K562 (cell line): ENCODE measurements at regions not wholly inside any gene's neighbourhood (a gene's known extent, or its start where the extent isn't known, plus 50 kb on each side); places are given as distances from the start of the nearest gene placed in this dataset.
A peak's percentile ranks its signal among the peaks of the same experiment; 100 is the strongest.

Experiments used
- ATAC-seq: fragments of 200-7000 bp; cut with Tn5 transposase; 3 replicates; pipeline ENCODE4 v1.9.1; 2020; ENCODE audit warnings: moderate library complexity
- BruUV-seq: library from RNA; stranded (reverse); fragments of 400-500 nt; replicated peaks from 2 replicates; lab custom pipeline; 2021; lab: Mats Ljungman, UMichigan
- CTCF ChIA-PET: fragments of 300-600 bp; formaldehyde crosslinking; extraction: SDS; loops from one replicate; lab custom pipeline; 2021; ENCODE audit warnings: low intra/inter-chr PET ratio; lab: Yijun Ruan, JAX
- POLR2A ChIA-PET: fragments of 300-600, 350-650 bp; sonication (Branson Sonifier 250); formaldehyde crosslinking; extraction: SDS; loops from one replicate; lab custom pipeline; 2021; ENCODE audit warnings: antibody characterized with exemption, inconsistent platforms; lab: Yijun Ruan, JAX
- DNase-seq, 4 experiments: peaks; one replicate each; pipeline versions ENCODE4 v3.0.0 to v3.0.0-alpha.2; 2011 to 2018; ENCODE audit warnings: low spot score in 3 of 4, mixed read lengths in 3 of 4; ENCODE audit errors: extremely low read depth in 1 of 4
- FAIRE-seq: peaks from 2 replicates; lab custom pipeline; 2011; peaks lifted over from hg19 to GRCh38; lab: Jason Lieb, UNC
- H2AFZ ChIP-seq: 2 replicates; pipeline ENCODE4 v1.6.0; 2011; ENCODE audit warnings: low read depth, low read length, control low read depth, inconsistent platforms
- H3K27ac ChIP-seq: fragments of 200-600 bp; 3 replicates; pipeline ENCODE4 v1.8.0; 2011; ENCODE audit warnings: low read depth, mild to moderate bottlenecking, control low read depth, inconsistent platforms, low read length, moderate library complexity, mixed read lengths; ENCODE audit errors: extremely low read depth
- H3K27me3 ChIP-seq, 2 experiments: fragments of 300-600 bp in 1 of 2; 2 replicates in 1 of 2; 3 replicates in 1 of 2; pipeline versions ENCODE4 v1.6.0 to v1.8.0; 2011; ENCODE audit warnings: inconsistent platforms in 2 of 2, low read length in 2 of 2, mild to moderate bottlenecking in 1 of 2, mixed read lengths in 1 of 2, moderate library complexity in 1 of 2; ENCODE audit not compliant: control insufficient read depth in 2 of 2, insufficient read depth in 2 of 2
- H3K36me3 ChIP-seq: fragments of 300-600 bp; 3 replicates; pipeline ENCODE4 v1.8.0; 2011; ENCODE audit warnings: mild to moderate bottlenecking, low read length, inconsistent platforms; ENCODE audit not compliant: control insufficient read depth, insufficient read depth
- H3K4me1 ChIP-seq, 2 experiments: fragments of 200-600 bp in 1 of 2; replicated peaks in 1 of 2; 2 replicates in 1 of 2; 3 replicates in 1 of 2; pipeline versions ENCODE4 v1.5.1 to v1.8.0; 2011; ENCODE audit warnings: inconsistent platforms in 2 of 2, low read length in 2 of 2, mild to moderate bottlenecking in 1 of 2, mixed read lengths in 1 of 2, moderate library complexity in 1 of 2; ENCODE audit not compliant: control insufficient read depth in 2 of 2, insufficient read depth in 2 of 2
- H3K4me2 ChIP-seq: 2 replicates; pipeline ENCODE4 v1.6.1; 2011; ENCODE audit warnings: low read length, control low read depth, inconsistent platforms, mixed read lengths; ENCODE audit not compliant: insufficient read depth
- H3K4me3 ChIP-seq: fragments of 200-600 bp; sonication (generic), shearing (Covaris generic); 2 replicates; pipeline ENCODE4 v1.5.1; 2016; ENCODE audit warnings: control low read depth, inconsistent platforms
- H3K79me2 ChIP-seq: fragments of 200-600 bp; 3 replicates; pipeline ENCODE4 v1.8.0; 2011; ENCODE audit warnings: low read length, inconsistent platforms; ENCODE audit not compliant: control insufficient read depth, insufficient read depth
- H3K9ac ChIP-seq, 2 experiments: 2 replicates each; pipeline versions ENCODE4 v1.6.0 to v1.6.1; 2011; ENCODE audit warnings: low read depth in 2 of 2, low read length in 2 of 2, control low read depth in 1 of 2, inconsistent platforms in 1 of 2, mild to moderate bottlenecking in 1 of 2, mixed read lengths in 1 of 2; ENCODE audit not compliant: insufficient read depth in 1 of 2
- H3K9me1 ChIP-seq: one replicate; pipeline ENCODE4 v1.6.0; 2011; ENCODE audit warnings: inconsistent platforms, mild to moderate bottlenecking, low read length, moderate library complexity; ENCODE audit not compliant: control insufficient read depth, insufficient read depth
- H3K9me3 ChIP-seq: replicated peaks from 2 replicates; pipeline ENCODE4 v1.5.1; 2011; ENCODE audit warnings: low read depth, low read length, inconsistent platforms; ENCODE audit not compliant: control insufficient read depth, insufficient read depth
- H4K20me1 ChIP-seq: replicated peaks from 2 replicates; pipeline ENCODE4 v1.6.1; 2011; ENCODE audit warnings: low read length, inconsistent platforms, mixed read lengths; ENCODE audit not compliant: control insufficient read depth, insufficient read depth
- BCOR ChIP-seq: fragments of 450-650 bp; IDR thresholded peaks from 2 replicates; pipeline ENCODE4 v1.6.1; 2016
- CBFA2T2 ChIP-seq: fragments of 450-650 bp; conservative IDR thresholded peaks from 2 replicates; pipeline ENCODE4 v1.6.1; 2017; ENCODE audit warnings: mild to moderate bottlenecking
- CBFA2T3 ChIP-seq: fragments of 450-650 bp; IDR thresholded peaks from 2 replicates; pipeline ENCODE4 v1.6.1; 2017
- CEBPG ChIP-seq, 3 experiments: fragments of 200-800 bp in 1 of 3; sonication (Bioruptor generic) in 1 of 3; sonication (generic) in 1 of 3; formaldehyde crosslinking in 1 of 3; IDR thresholded peaks in 2 of 3; conservative IDR thresholded peaks in 1 of 3; 2 replicates each; pipeline versions ENCODE4 v1.6.1 to v1.8.0; 2016 to 2022; ENCODE audit warnings: missing compliant biosample characterization in 2 of 3, missing genetic modification characterization in 2 of 3, mild to moderate bottlenecking in 1 of 3, missing genetic modification reagents in 1 of 3
- ETV5 ChIP-seq: sonication (generic); formaldehyde crosslinking; IDR thresholded peaks from 2 replicates; pipeline ENCODE4 v1.4.0; 2020; ENCODE audit warnings: low read depth, mild to moderate bottlenecking, missing genetic modification reagents
- KDM1A ChIP-seq, 2 experiments: fragments of 450-650 bp; IDR thresholded peaks; 2 replicates each; pipeline ENCODE4 v1.6.1; 2016; ENCODE audit warnings: mild to moderate bottlenecking in 2 of 2
- LARP7 ChIP-seq: fragments of 450-650 bp; IDR thresholded peaks from 2 replicates; pipeline ENCODE4 v1.6.1; 2016
- TAL1 ChIP-seq: fragments of 450-650 bp; IDR thresholded peaks from 2 replicates; pipeline ENCODE4 v1.6.1; 2016; ENCODE audit warnings: mild to moderate bottlenecking
- TEAD4 ChIP-seq, 2 experiments: sonication (generic) in 1 of 2; formaldehyde crosslinking in 1 of 2; IDR thresholded peaks; 2 replicates each; pipeline versions ENCODE4 v1.6.1 to v1.8.0; 2012 to 2022; ENCODE audit warnings: borderline replicate concordance in 1 of 2, inconsistent platforms in 1 of 2, low read length in 1 of 2, mild to moderate bottlenecking in 1 of 2, missing genetic modification reagents in 1 of 2
- ZNF436 ChIP-seq: fragments of 250-450, 450-650 bp; sonication (Bioruptor Pico); formaldehyde crosslinking; IDR thresholded peaks from 2 replicates; pipeline ENCODE4 v1.7.0; 2020; ENCODE audit warnings: mild to moderate bottlenecking
- ZNF76 ChIP-seq: fragments of 250-450 bp; sonication (Bioruptor Pico); IDR thresholded peaks from 2 replicates; pipeline ENCODE4 v1.4.0; 2020; ENCODE audit warnings: mild to moderate bottlenecking, moderate library complexity, borderline replicate concordance
- WGBS: fragments of 100-300 bp; shearing (Covaris generic); methylation state at CpG from one replicate; pipeline ENCODE4 v1.1.6; 2016; ENCODE audit warnings: low coverage, mixed read lengths; ENCODE audit not compliant: insufficient coverage; ENCODE audit errors: missing lambda C conversion rate; 5-methylcytosine and 5-hydroxymethylcytosine counted together
- in situ Hi-C: fragments of 300-500 bp; cut with MboI; formaldehyde crosslinking; loops from 4 replicates; pipeline ENCODE4 v1.15.0; 2018; ENCODE audit warnings: inconsistent platforms, mixed read lengths
- intact Hi-C: fragments of 100-400 bp; cut with micrococcal nuclease; formaldehyde crosslinking; loops from 2 replicates; pipeline ENCODE4 v1.14.2; 2022
- TF ChIP-seq, protein P1 (sequence below): sonication (generic); formaldehyde crosslinking; IDR thresholded peaks from 2 replicates; pipeline ENCODE4 v1.8.0; 2023; ENCODE audit warnings: missing genetic modification reagents, mild to moderate bottlenecking, borderline replicate concordance
- TF ChIP-seq, protein P2 (sequence below): sonication (generic); formaldehyde crosslinking; IDR thresholded peaks from 2 replicates; pipeline ENCODE4 v1.8.0; 2022; ENCODE audit warnings: missing genetic modification reagents, mild to moderate bottlenecking, borderline replicate concordance

DNA sequence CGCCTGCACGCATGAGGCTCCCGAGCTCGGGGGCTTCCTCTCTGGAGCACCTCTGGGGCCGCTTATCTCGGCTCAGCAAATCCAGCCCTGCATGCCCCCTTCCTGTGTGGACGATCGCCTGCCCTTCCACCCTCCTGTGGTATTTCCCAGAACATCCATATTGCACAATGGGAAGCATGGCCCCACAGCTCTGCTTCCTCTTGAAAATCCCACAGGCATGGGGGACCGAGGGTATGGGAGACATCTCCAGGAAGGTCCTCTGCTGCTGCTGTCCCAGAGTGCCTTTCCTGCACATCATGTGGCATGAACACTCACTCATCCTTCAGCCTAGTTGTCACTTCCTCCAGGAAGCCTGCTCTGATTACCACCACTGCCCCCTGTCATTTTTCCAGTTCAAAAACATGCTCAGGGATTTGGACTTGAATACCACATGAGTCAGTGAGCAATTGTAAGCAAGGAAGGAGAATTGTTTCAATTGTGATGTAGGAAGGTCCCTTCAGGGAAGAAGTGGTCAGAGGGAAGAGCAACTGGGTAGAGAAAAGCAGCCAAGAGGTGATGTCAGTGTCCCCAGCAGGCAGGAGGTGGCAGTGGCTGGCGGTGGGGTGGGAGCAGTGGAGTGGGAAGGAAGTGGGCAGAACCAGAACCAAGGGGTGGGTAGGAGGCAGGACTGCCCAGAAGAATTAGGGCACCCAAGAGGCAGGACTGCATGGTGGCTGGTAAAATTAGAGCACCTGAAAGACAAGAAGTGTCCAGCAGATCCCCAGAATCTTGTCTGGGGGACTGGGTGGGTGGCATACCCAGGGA, 67.5 kb upstream of the ZMIZ1 start:
- Histone ChIP-seq H3K79me2 (no peaks in the 10 kb centered on the region), H3K9me1 (peaks cover 5% of the 10 kb centered on the region), H3K36me3 (no peaks in the 10 kb centered on the region), H3K4me3 (no peak overlapping the region), H3K4me2 (no peak overlapping the region; the same call in 1 of the 2 replicates), H3K27ac (no peak overlapping the region), H3K4me1 (peaks cover 7 to 10% of the 10 kb centered on the region in 2 experiments; a peak in 3 of 5 replicates), H3K9ac (no peak overlapping the region), H3K27me3 (peaks cover 48 to 89% of the 10 kb centered on the region in 2 experiments), H4K20me1 (no peaks in the 10 kb centered on the region; the same call in 1 of the 2 replicates), H2AFZ (no peak overlapping the region), H3K9me3 (no peaks in the 10 kb centered on the region)
- no peak for ATAC-seq
- CTCF ChIA-PET = interaction anchor here (0.7 kb wide), 1 partner anchor 120 kb away, joined by 3 read pairs; no protein-coding TSS in a partner anchor
- peak in 1 of 4 experiments; percentile 34 for DNase-seq
- intact Hi-C loops = no loop called here
- BruUV-seq = no TSS peak
- no peak for FAIRE-seq
- in situ Hi-C loops = no loop called here
- POLR2A ChIA-PET = interaction anchor here (0.6 to 1.8 kb wide), 2 partner anchors 15 to 26 kb away, joined by 3 to 4 read pairs; no protein-coding TSS in a partner anchor
- 2% methylated on average over 10 of the region's 10 CpGs for WGBS
- TF ChIP-seq ZNF436 = peak; percentile 93
- no peak for TF ChIP-seq ZNF76 (CRISPR knock-in tag)
- TF ChIP-seq ETV5 (CRISPR knock-in tag) = peak; percentile 42; the same call in 1 of the 2 replicates
- TF ChIP-seq LARP7 = no peak
- peak; percentile 76; the same call in 1 of the 2 replicates for TF ChIP-seq CEBPG (CRISPR knock-in tag; IDR thresholded peaks at IDR 0.05)
- peak; percentile 75 to 83 for TF ChIP-seq CEBPG (tag; conservative IDR thresholded peaks at IDR 0.05 in 1 of 2, IDR thresholded peaks at IDR 0.05 in 1 of 2)
- peak; percentile 23; the same call in 1 of the 2 replicates for TF ChIP-seq TAL1
- TF ChIP-seq, protein P1, sequence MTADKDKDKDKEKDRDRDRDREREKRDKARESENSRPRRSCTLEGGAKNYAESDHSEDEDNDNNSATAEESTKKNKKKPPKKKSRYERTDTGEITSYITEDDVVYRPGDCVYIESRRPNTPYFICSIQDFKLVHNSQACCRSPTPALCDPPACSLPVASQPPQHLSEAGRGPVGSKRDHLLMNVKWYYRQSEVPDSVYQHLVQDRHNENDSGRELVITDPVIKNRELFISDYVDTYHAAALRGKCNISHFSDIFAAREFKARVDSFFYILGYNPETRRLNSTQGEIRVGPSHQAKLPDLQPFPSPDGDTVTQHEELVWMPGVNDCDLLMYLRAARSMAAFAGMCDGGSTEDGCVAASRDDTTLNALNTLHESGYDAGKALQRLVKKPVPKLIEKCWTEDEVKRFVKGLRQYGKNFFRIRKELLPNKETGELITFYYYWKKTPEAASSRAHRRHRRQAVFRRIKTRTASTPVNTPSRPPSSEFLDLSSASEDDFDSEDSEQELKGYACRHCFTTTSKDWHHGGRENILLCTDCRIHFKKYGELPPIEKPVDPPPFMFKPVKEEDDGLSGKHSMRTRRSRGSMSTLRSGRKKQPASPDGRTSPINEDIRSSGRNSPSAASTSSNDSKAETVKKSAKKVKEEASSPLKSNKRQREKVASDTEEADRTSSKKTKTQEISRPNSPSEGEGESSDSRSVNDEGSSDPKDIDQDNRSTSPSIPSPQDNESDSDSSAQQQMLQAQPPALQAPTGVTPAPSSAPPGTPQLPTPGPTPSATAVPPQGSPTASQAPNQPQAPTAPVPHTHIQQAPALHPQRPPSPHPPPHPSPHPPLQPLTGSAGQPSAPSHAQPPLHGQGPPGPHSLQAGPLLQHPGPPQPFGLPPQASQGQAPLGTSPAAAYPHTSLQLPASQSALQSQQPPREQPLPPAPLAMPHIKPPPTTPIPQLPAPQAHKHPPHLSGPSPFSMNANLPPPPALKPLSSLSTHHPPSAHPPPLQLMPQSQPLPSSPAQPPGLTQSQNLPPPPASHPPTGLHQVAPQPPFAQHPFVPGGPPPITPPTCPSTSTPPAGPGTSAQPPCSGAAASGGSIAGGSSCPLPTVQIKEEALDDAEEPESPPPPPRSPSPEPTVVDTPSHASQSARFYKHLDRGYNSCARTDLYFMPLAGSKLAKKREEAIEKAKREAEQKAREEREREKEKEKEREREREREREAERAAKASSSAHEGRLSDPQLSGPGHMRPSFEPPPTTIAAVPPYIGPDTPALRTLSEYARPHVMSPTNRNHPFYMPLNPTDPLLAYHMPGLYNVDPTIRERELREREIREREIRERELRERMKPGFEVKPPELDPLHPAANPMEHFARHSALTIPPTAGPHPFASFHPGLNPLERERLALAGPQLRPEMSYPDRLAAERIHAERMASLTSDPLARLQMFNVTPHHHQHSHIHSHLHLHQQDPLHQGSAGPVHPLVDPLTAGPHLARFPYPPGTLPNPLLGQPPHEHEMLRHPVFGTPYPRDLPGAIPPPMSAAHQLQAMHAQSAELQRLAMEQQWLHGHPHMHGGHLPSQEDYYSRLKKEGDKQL (CRISPR knock-in tag) = no peak
- peak; percentile 43; the same call in 1 of the 2 replicates for TF ChIP-seq TEAD4 (IDR thresholded peaks at IDR 0.05; ENCODE audit: low read length)
- no peak for TF ChIP-seq TEAD4 (CRISPR knock-in tag; IDR thresholded peaks at IDR 0.05; ENCODE audit: borderline replicate concordance)
- peak; percentile 30 for TF ChIP-seq CBFA2T2
- TF ChIP-seq, protein P2, sequence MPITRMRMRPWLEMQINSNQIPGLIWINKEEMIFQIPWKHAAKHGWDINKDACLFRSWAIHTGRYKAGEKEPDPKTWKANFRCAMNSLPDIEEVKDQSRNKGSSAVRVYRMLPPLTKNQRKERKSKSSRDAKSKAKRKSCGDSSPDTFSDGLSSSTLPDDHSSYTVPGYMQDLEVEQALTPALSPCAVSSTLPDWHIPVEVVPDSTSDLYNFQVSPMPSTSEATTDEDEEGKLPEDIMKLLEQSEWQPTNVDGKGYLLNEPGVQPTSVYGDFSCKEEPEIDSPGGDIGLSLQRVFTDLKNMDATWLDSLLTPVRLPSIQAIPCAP (CRISPR knock-in tag) = no peak
- peak in 1 of 2 experiments; percentile 65; a peak in 2 of 4 replicates for TF ChIP-seq KDM1A (IDR thresholded peaks at IDR 0.05)
- TF ChIP-seq BCOR = peak; percentile 82
- TF ChIP-seq CBFA2T3 = peak; percentile 58
